ENCODE measurements at regions not wholly inside any gene's neighbourhood (a gene's known extent, or its start where the extent isn't known, plus 50 kb on each side); places are given as distances from the start of the nearest gene placed in this dataset.

DNA sequence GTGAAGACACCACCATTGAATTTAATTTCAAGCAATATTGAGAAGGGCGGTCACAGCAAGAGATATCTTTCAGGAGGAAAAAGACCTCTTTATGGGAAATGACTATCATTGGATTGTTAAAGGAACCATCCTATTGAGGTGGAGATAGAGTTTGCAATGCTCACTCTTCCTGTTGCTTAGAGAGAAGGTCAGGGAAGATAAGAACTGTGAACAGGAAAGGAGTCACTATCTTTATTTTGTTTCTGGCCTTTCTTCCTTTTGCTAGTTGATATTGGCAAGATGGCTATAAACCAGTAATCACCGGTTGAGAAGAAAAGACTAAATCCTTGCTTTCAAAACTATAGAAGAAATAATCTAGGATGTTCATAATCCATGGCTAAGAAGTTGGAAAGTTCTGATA lies 112.1 kb upstream of the TMEM108 start (continued):
- TF ChIP-seq, protein P1, sequence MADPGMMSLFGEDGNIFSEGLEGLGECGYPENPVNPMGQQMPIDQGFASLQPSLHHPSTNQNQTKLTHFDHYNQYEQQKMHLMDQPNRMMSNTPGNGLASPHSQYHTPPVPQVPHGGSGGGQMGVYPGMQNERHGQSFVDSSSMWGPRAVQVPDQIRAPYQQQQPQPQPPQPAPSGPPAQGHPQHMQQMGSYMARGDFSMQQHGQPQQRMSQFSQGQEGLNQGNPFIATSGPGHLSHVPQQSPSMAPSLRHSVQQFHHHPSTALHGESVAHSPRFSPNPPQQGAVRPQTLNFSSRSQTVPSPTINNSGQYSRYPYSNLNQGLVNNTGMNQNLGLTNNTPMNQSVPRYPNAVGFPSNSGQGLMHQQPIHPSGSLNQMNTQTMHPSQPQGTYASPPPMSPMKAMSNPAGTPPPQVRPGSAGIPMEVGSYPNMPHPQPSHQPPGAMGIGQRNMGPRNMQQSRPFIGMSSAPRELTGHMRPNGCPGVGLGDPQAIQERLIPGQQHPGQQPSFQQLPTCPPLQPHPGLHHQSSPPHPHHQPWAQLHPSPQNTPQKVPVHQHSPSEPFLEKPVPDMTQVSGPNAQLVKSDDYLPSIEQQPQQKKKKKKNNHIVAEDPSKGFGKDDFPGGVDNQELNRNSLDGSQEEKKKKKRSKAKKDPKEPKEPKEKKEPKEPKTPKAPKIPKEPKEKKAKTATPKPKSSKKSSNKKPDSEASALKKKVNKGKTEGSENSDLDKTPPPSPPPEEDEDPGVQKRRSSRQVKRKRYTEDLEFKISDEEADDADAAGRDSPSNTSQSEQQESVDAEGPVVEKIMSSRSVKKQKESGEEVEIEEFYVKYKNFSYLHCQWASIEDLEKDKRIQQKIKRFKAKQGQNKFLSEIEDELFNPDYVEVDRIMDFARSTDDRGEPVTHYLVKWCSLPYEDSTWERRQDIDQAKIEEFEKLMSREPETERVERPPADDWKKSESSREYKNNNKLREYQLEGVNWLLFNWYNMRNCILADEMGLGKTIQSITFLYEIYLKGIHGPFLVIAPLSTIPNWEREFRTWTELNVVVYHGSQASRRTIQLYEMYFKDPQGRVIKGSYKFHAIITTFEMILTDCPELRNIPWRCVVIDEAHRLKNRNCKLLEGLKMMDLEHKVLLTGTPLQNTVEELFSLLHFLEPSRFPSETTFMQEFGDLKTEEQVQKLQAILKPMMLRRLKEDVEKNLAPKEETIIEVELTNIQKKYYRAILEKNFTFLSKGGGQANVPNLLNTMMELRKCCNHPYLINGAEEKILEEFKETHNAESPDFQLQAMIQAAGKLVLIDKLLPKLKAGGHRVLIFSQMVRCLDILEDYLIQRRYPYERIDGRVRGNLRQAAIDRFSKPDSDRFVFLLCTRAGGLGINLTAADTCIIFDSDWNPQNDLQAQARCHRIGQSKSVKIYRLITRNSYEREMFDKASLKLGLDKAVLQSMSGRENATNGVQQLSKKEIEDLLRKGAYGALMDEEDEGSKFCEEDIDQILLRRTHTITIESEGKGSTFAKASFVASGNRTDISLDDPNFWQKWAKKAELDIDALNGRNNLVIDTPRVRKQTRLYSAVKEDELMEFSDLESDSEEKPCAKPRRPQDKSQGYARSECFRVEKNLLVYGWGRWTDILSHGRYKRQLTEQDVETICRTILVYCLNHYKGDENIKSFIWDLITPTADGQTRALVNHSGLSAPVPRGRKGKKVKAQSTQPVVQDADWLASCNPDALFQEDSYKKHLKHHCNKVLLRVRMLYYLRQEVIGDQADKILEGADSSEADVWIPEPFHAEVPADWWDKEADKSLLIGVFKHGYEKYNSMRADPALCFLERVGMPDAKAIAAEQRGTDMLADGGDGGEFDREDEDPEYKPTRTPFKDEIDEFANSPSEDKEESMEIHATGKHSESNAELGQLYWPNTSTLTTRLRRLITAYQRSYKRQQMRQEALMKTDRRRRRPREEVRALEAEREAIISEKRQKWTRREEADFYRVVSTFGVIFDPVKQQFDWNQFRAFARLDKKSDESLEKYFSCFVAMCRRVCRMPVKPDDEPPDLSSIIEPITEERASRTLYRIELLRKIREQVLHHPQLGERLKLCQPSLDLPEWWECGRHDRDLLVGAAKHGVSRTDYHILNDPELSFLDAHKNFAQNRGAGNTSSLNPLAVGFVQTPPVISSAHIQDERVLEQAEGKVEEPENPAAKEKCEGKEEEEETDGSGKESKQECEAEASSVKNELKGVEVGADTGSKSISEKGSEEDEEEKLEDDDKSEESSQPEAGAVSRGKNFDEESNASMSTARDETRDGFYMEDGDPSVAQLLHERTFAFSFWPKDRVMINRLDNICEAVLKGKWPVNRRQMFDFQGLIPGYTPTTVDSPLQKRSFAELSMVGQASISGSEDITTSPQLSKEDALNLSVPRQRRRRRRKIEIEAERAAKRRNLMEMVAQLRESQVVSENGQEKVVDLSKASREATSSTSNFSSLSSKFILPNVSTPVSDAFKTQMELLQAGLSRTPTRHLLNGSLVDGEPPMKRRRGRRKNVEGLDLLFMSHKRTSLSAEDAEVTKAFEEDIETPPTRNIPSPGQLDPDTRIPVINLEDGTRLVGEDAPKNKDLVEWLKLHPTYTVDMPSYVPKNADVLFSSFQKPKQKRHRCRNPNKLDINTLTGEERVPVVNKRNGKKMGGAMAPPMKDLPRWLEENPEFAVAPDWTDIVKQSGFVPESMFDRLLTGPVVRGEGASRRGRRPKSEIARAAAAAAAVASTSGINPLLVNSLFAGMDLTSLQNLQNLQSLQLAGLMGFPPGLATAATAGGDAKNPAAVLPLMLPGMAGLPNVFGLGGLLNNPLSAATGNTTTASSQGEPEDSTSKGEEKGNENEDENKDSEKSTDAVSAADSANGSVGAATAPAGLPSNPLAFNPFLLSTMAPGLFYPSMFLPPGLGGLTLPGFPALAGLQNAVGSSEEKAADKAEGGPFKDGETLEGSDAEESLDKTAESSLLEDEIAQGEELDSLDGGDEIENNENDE (IDR thresholded peaks at IDR 0.05; ENCODE audit: low read depth, low read length) = no peak
- no peak for TF ChIP-seq ZNF507 (tag; conservative IDR thresholded peaks at IDR 0.05)
- TF ChIP-seq ZNF717 (CRISPR knock-in tag; IDR thresholded peaks at IDR 0.05) = no peak
- TF ChIP-seq SOX6 (IDR thresholded peaks at IDR 0.05) = peak; percentile 61; the same call in 1 of the 2 replicates
- TF ChIP-seq, protein P2, sequence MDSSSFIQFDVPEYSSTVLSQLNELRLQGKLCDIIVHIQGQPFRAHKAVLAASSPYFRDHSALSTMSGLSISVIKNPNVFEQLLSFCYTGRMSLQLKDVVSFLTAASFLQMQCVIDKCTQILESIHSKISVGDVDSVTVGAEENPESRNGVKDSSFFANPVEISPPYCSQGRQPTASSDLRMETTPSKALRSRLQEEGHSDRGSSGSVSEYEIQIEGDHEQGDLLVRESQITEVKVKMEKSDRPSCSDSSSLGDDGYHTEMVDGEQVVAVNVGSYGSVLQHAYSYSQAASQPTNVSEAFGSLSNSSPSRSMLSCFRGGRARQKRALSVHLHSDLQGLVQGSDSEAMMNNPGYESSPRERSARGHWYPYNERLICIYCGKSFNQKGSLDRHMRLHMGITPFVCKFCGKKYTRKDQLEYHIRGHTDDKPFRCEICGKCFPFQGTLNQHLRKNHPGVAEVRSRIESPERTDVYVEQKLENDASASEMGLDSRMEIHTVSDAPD (CRISPR knock-in tag; IDR thresholded peaks at IDR 0.05) = no peak
- TF ChIP-seq, protein P3, sequence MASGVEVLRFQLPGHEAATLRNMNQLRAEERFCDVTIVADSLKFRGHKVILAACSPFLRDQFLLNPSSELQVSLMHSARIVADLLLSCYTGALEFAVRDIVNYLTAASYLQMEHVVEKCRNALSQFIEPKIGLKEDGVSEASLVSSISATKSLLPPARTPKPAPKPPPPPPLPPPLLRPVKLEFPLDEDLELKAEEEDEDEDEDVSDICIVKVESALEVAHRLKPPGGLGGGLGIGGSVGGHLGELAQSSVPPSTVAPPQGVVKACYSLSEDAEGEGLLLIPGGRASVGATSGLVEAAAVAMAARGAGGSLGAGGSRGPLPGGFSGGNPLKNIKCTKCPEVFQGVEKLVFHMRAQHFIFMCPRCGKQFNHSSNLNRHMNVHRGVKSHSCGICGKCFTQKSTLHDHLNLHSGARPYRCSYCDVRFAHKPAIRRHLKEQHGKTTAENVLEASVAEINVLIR (CRISPR knock-in tag; IDR thresholded peaks at IDR 0.05) = no peak
- TF ChIP-seq DDX20 (tag; IDR thresholded peaks at IDR 0.05; ENCODE audit: low read depth) = no peak
- no peak for TF ChIP-seq HCFC1 (IDR thresholded peaks at IDR 0.05; ENCODE audit: low read depth, low read length)
- no peak for TF ChIP-seq ZNF436 (CRISPR knock-in tag; IDR thresholded peaks at IDR 0.05)
- no peak for TF ChIP-seq ZC3H8 (IDR thresholded peaks at IDR 0.05)
- no peak for TF ChIP-seq ZNF586 (CRISPR knock-in tag; conservative IDR thresholded peaks at IDR 0.05)
- TF ChIP-seq, protein P4, sequence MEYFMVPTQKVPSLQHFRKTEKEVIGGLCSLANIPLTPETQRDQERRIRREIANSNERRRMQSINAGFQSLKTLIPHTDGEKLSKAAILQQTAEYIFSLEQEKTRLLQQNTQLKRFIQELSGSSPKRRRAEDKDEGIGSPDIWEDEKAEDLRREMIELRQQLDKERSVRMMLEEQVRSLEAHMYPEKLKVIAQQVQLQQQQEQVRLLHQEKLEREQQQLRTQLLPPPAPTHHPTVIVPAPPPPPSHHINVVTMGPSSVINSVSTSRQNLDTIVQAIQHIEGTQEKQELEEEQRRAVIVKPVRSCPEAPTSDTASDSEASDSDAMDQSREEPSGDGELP (CRISPR knock-in tag; IDR thresholded peaks at IDR 0.05; ENCODE audit: borderline replicate concordance) = no peak
- no peak for TF ChIP-seq SP1 (CRISPR knock-in tag; IDR thresholded peaks at IDR 0.05)
- TF ChIP-seq ZNF764 (CRISPR knock-in tag; IDR thresholded peaks at IDR 0.05; ENCODE audit: low read depth) = no peak
- TF ChIP-seq POLR2AphosphoS2 (IDR thresholded peaks at IDR 0.05; ENCODE audit: low read length) = no peak
